HL-60 (cell line): ENCODE measurements at regions not wholly inside any gene's neighbourhood (a gene's known extent, or its start where the extent isn't known, plus 50 kb on each side); places are given as distances from the start of the nearest gene placed in this dataset.

ENCODE experiments used
- GABPA ChIP-seq: IDR thresholded peaks from 2 replicates; pipeline ENCODE4 v1.6.1; 2012; ENCODE audit warnings: low read depth
- TF ChIP-seq, protein P1 (sequence below): IDR thresholded peaks from one replicate; pipeline ENCODE4 v1.5.1; 2011; ENCODE audit warnings: low read length, control low read depth, inconsistent platforms; ENCODE audit not compliant: insufficient read depth
- TF ChIP-seq, protein P2 (sequence below): IDR thresholded peaks from 2 replicates; pipeline ENCODE4 v1.6.1; 2012; ENCODE audit warnings: low read depth; ENCODE audit not compliant: insufficient replicate concordance

DNA sequence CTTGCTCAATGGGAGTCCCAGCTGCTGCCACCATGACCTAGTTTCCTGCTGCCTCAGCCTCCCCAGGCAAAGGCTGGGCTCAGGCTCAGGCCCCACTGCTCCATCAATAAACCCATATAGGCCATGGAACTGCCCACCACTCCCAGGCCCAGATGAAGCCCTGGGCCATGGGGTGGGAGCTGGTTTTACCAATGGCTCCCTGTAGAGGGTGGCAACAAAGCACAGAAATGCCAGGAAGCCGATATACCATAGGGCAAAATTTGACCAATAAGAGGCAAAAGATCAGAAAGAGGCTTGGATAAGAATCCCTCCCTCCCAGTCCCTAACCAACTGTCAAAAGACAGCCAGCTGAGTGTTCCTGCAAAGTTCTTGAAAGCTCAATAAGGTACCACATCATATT lies 101.8 kb upstream of the DOCK1 start:
- TF ChIP-seq, protein P1, sequence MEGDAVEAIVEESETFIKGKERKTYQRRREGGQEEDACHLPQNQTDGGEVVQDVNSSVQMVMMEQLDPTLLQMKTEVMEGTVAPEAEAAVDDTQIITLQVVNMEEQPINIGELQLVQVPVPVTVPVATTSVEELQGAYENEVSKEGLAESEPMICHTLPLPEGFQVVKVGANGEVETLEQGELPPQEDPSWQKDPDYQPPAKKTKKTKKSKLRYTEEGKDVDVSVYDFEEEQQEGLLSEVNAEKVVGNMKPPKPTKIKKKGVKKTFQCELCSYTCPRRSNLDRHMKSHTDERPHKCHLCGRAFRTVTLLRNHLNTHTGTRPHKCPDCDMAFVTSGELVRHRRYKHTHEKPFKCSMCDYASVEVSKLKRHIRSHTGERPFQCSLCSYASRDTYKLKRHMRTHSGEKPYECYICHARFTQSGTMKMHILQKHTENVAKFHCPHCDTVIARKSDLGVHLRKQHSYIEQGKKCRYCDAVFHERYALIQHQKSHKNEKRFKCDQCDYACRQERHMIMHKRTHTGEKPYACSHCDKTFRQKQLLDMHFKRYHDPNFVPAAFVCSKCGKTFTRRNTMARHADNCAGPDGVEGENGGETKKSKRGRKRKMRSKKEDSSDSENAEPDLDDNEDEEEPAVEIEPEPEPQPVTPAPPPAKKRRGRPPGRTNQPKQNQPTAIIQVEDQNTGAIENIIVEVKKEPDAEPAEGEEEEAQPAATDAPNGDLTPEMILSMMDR = no peak
- no peak for TF ChIP-seq GABPA
- TF ChIP-seq, protein P2, sequence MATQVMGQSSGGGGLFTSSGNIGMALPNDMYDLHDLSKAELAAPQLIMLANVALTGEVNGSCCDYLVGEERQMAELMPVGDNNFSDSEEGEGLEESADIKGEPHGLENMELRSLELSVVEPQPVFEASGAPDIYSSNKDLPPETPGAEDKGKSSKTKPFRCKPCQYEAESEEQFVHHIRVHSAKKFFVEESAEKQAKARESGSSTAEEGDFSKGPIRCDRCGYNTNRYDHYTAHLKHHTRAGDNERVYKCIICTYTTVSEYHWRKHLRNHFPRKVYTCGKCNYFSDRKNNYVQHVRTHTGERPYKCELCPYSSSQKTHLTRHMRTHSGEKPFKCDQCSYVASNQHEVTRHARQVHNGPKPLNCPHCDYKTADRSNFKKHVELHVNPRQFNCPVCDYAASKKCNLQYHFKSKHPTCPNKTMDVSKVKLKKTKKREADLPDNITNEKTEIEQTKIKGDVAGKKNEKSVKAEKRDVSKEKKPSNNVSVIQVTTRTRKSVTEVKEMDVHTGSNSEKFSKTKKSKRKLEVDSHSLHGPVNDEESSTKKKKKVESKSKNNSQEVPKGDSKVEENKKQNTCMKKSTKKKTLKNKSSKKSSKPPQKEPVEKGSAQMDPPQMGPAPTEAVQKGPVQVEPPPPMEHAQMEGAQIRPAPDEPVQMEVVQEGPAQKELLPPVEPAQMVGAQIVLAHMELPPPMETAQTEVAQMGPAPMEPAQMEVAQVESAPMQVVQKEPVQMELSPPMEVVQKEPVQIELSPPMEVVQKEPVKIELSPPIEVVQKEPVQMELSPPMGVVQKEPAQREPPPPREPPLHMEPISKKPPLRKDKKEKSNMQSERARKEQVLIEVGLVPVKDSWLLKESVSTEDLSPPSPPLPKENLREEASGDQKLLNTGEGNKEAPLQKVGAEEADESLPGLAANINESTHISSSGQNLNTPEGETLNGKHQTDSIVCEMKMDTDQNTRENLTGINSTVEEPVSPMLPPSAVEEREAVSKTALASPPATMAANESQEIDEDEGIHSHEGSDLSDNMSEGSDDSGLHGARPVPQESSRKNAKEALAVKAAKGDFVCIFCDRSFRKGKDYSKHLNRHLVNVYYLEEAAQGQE = no peak
